GM21367 (cell line): ENCODE measurements at regions not wholly inside any gene's neighbourhood (a gene's known extent, or its start where the extent isn't known, plus 50 kb on each side); places are given as distances from the start of the nearest gene placed in this dataset.
"Not testable (repeated sequence)": the region's sequence is repeated elsewhere in the genome, so short reads cannot be mapped to it uniquely, and the experiment has no call there.

Experiments
- ATAC-seq: cut with Tn5 transposase; IDR thresholded peaks from one replicate; pipeline ENCODE4 v1.9.1; 2021; ENCODE audit not compliant: unreplicated experiment

DNA sequence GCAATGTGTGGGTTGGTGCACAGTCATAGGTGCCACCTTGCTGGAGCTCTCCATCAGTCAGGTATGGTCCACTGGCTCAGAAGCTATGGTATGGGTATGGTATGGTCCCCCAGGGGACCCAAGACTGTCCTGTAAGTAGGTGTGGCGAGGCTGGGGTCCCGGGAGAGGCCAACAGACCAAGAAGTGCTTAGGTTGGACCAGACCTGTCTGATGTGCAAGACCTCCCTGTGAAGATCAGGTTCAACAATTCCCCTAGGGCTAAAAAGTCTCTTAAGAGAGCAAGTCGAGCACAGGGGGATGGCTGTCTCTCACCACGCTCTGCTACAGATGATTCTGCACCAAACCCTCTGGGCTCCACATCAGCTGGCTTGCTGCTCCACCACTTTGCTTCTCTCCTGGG, 1145.0 kb downstream of the RPA4 start:
- no peak for ATAC-seq

DNA sequence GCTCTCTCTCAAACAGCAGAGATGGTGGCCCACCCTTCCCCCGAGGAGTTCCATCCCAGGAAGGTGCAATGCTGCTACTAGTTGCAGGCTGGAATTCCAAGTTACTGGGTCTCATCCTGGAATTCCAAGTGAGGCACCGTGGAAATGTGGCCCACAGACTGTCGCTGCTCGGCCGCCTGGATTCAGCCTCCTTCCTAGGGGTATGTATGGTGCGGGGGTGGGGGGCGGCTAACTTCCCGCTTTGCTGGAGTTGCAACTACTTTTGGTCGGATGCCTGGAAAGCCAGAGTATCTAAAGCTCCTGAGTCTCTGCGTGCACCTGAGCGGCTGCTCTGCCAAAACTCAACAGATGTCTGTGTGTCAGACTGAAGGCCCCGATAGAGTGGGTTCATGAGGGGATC, 1146.2 kb downstream of the RPA4 start:
- ATAC-seq = no peak

DNA sequence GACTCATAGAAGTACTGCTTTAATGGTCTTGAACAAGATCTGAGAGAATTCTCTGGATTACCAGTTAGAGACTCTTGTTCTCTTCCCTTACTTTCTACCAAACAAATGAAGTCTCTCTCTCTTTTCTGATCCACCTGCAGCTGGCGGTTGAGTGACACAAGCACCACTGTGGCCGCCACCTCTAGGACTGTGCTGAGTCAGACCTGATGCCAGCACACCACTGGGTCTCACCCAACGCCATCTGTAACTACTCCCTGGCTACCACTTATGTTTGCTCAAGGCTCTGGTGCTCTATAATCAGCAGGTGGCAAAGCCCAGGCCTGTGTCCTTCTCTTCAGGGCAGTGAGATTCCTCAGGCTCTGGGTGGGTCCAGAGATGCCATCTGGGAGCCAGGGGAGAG, 1173.5 kb downstream of the RPA4 start:
- ATAC-seq = no peak

DNA sequence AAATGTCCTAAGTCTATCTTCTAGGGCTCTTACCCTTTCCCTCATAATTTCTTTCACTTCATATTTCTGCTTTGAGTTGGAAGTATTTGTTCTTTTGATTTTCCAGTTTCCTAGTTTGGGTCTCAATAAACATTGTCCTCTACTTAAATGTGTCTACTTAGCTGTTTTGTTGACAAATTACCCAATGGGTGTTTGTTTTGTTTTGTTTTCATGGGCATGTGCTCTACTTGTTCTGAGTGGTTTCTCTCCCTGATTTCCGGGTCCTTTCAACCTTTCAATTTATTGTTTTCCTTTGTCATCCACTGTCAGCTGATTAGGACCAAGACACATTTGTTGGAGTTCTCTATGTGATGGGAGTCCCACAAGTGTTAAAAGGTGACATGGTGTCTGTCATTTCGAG, 1181.4 kb downstream of the RPA4 start:
- no peak for ATAC-seq

DNA sequence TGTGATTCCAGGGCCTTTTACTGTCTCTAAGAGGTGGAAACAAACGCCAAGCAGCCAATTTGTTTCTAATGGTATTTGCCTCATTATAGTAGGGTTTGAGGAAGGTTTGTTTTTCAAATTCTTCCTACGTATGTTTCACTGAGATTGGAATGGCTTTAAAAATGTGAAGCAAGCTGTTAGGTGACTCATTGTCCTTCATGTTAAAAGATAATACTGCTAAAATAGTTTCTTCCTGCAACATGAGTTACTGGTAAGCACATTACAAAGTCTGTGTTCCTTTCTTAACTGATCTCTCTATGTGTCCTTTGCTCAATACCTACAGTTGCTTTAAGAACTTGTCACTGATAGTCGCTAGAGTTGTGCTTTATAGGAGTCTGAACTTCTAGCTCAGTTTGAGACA, 1183.9 kb downstream of the RPA4 start:
- ATAC-seq = no peak

DNA sequence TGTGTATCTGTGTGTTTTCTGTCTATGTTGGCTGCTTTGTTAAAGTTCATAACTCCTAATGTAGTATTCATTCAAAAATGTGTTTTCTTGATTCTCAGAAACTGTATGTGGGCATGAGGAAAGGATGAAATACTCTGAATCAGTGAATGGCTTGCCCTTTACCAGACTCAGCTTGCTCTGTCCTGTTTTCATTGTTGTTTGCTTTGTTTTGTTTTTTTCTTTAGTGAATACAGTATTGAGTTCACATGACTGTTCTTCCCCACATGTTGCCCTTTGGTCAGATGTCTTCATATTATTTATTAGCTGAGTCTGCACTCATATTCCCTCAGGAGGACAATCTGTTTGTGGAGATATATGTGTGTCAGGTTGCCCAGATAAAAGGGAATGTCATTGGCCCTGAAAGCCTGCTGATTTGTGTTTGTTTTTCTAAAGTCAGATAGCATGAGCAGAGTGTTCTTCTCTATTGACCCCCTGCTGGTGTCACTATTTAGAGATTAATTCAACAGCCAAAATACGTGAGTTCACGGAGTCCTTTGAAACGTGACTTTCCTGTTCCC, 1184.4 kb downstream of the RPA4 start:
- ATAC-seq = no peak

DNA sequence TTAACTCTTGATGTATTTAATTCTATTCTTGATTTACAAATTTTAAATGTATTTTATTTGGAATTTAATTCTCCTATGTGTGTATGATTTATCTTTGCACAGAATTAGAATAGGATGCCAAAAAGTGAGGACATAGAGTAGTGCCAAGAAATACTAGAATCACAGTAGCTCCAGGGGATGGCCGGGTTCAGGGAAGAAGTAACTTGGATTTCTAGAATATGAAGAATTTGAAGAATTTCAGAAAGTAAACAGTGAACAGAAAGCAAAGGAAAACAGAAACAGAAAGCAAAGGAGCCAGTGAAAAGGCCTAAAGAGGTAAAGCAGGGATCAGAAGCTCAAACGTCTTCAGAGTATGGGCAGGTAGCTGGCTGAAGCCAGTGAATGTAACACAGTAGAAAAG, 1187.6 kb downstream of the RPA4 start:
- ATAC-seq = no peak

DNA sequence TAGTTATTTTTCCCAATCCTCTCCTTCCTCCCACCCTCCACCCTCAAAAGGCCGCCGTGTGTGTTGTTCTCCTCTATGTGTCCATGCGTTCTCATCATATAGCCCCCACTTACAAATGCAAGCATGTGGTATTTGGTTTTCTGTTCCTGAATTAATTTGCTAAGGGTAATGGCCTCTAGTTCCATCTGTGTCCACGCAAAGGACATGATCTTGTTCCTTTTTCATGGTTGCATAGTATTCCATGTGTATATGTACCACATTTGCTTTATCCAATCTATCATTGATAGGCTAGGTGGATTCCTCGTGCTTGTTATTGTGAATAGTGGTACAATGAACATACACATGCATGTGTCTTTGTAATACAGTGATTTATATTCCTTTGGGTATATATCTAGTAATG, 1193.7 kb downstream of the RPA4 start:
- ATAC-seq = no peak

DNA sequence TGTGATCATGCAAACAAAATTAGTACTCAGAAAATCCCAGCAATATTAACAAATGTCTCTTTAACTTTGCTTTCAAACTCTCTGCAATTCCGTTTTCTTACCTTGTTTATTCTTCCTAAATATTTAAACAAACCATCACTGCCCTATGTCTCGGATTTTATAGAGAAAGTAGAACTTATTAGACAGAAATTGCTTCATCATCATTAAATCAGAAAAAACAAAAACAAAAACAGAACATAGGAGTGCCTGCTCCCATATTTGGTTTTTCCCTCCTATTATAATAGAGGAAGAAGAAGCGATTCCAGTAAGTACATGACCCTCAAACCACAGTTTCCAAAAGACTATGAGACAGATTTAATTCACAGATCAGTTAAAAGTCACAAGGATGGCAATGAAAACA, 1228.0 kb downstream of the RPA4 start:
- no peak for ATAC-seq

DNA sequence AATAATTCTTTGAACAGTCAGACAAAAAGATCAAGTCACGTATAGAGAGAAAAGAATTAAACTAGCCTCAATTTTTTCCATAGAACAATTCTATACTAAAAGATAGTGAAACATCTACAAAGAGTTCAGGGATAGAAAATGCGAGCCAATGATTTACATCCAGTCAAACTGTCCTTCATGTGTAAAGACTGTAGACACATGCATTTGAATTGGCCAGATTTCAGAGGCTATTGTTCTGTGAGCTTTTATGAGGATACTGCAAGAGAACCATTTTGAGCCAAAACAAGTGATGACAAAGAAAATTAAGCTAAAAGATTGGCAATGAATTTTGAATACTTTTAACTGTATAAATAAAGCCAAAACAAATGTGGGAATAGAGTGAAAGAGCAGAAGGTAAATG, 1230.3 kb downstream of the RPA4 start:
- no peak for ATAC-seq

DNA sequence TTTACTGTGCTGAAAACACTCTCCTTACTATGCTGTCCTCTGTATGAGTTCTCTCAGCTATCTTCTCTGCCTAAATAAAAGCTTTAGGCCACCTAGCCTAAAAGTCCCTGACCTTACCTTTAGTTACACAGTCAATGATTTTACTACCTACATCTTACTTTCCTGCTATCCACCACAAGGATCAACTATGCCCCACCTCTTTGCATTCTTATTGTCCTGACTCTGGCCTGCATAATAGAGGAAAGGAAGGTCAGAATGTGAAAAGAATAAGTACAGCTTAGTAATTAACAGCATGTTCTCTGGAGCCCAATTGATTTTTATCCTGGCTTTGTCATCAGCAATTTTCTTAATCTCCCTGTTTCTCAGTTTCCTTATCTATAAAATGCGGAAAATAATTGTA, 1257.8 kb downstream of the RPA4 start:
- ATAC-seq = no peak

DNA sequence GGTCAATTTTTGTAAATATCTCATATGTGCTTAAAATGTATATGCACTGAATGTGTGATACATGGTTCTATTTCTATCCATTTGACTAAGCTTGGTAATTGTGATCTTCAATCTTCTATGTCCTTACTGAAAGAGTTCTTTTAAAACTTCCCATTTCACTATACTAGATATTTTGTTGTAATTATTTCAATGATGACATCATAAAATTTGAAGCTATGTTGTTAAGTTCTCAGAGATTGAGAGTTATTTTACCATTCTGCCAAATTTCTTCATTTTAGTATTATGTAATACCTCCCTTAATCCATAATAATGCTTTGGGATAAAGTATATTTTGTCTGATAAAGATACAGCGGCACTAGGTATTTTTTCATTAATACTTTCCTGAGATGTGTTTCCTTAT, 1307.3 kb downstream of the RPA4 start:
- no peak for ATAC-seq

DNA sequence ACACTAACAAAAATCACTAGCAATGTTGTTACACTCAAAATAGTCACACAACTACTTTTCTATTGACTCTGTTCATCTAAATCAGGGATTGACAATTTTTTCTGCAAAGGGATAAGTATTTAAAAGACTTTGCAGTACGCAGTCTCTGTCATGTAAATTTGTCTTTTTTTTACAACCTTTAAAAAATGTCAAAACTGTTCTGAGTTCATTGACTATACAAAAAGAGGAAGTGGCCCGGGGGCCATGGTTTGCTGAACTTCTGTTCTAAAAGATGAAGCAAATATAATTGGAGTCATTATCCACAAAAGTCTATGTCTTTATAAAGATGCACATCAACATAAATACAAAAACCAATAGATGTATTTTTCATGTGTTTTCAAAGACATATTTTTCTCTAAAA, 1310.3 kb downstream of the RPA4 start:
- no peak for ATAC-seq

DNA sequence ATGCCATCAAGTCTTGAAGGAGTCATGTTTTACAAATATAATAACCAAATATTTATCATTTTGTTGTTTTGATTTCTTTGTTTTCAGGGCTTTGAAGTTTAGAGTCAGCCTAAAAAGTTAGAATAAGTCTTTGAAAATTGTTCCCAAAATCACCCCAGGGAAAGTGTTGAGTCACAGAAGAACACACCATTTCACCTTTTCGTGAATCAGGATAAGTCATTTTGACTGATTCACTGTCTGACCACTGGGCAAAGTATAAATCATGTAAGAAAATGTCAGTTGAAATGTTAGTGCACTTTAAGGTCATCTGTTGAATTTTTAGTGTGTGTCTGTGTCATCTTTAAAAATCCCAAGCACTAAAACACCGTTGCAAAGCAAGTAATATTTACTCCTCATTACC, 1320.1 kb downstream of the RPA4 start:
- ATAC-seq = no peak

DNA sequence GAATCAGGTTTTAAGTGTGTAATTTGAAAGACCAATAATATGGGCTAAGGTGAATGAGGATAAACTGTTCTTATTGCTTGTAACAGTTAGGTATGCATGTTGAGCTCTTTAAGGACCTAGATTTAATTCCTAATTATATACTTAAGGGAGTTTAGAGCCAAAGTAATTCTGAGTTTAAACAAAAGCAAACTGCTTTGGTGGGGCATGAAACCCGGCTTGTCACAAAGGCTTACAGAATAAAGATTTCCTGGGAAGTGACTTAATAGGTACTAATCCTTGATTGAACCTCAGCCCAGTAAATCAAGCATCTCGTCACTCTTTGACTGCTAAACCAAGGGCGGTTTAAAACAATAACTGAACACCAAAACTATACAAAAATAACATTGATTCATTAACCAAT, 1324.2 kb downstream of the RPA4 start:
- no peak for ATAC-seq

DNA sequence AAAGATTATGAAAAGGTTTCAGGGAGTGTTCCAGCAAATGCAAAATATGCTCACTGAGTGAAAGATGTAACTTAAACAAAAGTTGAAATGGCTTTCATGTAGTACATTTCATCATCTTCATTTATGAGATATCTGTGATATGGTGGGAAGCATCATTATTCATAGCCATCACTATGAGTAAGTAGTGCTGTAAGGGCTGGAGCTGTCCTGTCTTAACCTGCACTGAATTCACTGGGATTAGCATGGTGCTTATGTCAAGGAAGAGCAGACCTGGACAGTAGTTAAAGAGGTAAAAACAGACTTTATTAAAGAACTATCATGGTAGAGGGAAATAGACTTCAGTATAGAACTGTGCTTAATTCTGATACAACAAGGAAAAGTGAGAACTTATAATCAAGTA, 1347.3 kb downstream of the RPA4 start:
- ATAC-seq = no peak

DNA sequence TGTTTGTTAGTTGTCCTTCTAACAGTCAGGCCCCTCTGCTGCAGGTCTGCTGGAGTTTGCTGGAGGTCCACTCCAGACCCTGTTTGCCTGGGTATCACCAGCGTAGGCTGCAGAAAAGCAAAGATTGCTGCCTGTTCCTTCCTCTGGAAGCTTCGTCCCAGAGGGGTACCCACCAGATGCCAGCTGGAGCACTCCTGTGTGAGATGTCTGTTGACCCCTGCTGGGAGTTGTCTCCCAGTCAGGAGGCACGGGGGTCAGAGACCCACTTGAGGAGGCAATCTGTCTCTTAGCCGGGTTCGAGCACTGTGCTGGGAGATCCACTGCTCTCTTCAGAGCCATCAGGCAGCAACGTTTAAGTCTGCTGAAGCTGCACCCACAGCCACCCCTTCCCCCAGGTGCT, 1356.4 kb downstream of the RPA4 start:
- not testable (repeated sequence) for ATAC-seq

DNA sequence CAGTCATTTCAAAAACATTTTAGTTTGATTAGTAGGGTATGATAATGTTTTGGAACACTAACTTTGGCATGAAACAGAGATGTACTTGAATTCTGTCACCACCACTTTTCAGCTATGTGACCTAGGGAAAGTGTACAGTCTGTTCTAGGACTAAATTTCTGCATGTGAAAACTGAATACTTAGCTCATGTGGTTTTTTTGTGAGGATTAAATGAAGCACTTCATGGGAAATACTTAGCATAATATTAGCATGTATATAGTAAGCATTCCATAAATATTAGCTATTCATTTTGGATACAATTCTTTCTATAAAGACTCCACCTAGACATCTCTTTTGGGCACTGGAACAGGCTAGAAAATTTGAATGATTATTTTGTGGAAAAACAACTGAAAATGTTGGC, 1379.4 kb downstream of the RPA4 start:
- no peak for ATAC-seq

DNA sequence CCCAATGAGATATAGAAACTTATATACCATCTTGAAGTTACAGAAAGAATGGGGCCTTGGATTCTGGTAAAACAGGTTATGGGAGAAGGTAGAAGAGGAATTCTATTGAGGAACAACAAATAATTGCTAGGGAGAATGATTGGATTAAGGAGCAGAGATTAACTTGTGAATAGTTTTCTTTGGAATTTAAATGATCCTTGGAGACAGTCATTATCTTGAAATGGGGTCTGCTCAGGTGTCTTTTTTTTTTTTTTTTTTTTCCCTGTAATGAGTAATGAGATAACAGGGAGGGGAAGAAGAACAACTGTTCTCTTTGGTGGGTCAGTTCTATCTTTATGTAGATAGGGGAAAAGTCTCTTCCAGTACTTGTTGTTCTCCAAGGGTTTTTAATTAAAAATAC, 1406.0 kb downstream of the RPA4 start:
- no peak for ATAC-seq

DNA sequence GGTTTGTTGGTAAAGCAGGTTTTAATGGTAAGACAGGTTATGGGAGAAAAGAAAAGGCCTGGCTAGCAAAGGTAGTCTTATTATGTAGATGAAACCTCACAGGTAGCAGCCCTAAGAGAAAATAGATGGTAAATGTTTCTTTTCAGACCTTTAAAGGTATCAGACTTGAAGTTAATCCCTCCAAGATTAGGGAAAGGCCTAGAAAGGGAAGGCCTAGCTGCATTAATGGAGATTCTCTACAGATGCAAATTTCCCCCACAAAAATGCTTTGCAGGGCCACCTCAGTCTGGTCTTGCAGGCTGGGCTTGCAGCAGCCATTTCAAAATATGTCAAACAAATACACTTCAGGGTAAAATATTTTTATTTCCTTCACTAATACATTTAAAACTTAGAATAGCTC, 1410.6 kb downstream of the RPA4 start:
- ATAC-seq = no peak

DNA sequence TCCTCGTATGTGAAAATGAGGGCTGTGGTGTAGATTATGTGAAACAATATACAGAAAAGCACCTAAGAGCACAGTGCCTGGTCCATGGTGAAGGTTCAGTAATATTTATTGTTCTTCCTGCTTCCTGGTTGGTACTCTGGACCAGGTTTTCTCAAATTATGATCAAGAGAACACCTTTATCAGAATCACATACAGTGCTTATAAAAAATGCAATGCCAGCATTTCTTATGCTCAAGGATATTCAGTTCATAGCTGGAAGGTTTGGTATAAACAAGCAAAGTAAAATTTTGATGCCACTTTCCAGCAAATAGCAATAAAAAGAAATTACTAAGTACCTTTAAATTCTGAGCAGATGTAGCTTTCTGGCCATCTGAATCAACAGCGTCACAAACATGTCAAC, 1412.4 kb downstream of the RPA4 start:
- ATAC-seq = no peak

DNA sequence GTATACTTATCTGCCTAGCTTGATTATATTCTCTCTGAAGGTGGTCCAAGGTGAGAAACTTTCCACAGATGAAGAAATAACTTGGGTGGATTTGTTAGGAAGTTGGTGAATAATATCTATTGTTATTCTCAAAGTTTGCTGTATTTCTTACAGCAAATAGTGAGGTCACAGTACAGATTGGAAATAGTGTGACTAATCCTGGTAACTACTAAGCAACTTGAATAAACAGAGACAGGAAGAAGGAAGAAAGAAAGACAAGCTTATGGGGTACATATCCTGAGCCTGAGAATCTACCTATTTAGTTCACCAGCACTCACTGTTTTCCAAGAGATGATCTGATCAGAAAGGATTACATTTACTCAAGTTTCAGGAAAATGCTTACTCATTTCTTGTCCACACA, 1416.1 kb downstream of the RPA4 start:
- no peak for ATAC-seq

DNA sequence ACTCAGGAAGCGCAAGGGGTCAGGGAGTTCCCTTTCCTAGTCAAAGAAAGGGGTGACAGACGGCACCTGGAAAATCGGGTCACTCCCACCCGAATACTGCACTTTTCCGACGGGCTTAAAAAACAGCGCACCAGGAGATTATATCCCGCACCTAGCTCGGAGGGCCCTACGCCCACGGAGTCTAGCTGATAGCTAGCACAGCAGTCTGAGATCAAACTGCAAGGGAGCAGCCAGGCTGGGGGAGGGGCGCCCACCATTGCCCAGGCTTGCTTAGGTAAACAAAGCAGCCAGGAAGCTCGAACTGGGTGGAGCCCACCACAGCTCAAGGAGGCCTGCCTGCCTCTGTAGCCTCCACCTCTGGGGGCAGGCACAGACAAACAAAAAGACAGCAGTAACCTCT, 1416.8 kb downstream of the RPA4 start:
- not testable (repeated sequence) for ATAC-seq

DNA sequence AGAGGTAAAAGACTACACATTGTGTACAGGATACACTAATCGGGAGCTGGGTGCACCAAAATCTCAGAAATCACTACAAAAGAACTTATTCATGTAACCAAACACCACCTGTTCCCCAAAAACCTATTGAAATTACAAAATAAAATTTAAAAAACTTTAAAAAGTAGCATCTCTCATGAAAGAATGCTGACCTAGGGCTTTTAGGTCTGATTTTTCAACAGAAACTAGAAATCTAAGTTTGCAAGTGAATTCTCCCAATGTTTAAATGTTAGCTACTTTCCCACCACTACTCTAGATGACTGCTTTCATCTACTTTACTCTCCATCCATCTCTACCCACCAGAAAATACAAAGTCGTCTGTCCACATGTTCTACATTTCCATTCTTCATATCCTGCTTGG, 1447.7 kb downstream of the RPA4 start:
- no peak for ATAC-seq
